PC-9 (cell line): ENCODE measurements at regions not wholly inside any gene's neighbourhood (a gene's known extent, or its start where the extent isn't known, plus 50 kb on each side); places are given as distances from the start of the nearest gene placed in this dataset.

ENCODE experiments used
- CTCF ChIP-seq: fragments of 200-600 bp; sonication (generic); conservative IDR thresholded peaks from 2 replicates; pipeline ENCODE4 v1.6.1; 2017; ENCODE audit warnings: mixed run types, antibody characterized with exemption, mild to moderate bottlenecking, moderate library complexity
- EZH2 ChIP-seq: fragments of 200-600 bp; sonication (generic); IDR thresholded peaks from 2 replicates; pipeline ENCODE4 v1.8.0; 2017; ENCODE audit warnings: antibody characterized with exemption, low read depth

- TF ChIP-seq CTCF, result no peak
- TF ChIP-seq EZH2, result no peak
These were observed 1583.6 kb upstream of the LRRTM3 start for GRCh38 chr10:65342245-65342644.
